ENCODE measurements at regions not wholly inside any gene's neighbourhood (a gene's known extent, or its start where the extent isn't known, plus 50 kb on each side); places are given as distances from the start of the nearest gene placed in this dataset.

DNA sequence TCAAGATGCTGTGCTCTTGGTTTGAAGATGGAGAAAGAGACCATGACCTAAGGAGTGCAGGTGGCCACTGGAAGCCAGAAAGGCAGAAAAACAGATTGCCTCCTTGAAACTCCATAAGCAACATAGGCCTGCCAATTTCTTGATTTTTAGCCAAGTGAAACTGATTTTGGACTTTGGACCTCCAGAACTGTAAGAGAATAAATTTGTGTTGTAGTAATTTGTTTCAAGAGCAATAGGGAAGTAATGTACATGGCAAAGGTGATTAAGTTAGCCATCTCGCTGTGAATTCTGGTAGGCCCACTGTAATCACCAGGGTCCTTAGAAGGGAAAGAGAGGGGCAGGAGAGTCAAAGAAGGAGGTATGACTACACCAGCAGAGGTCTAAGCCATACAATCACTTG lies 238.8 kb downstream of the CNTN3 start:
- TF ChIP-seq NFIC (IDR thresholded peaks at IDR 0.05) = no peak
- TF ChIP-seq CEBPB (IDR thresholded peaks at IDR 0.05) = no peak
- no peak for TF ChIP-seq RAD21 (IDR thresholded peaks at IDR 0.05; ENCODE audit: low read depth)
- TF ChIP-seq EP300 (IDR thresholded peaks at IDR 0.05; ENCODE audit: borderline replicate concordance) = no peak
- no peak for TF ChIP-seq TEAD4 (IDR thresholded peaks at IDR 0.05)

DNA sequence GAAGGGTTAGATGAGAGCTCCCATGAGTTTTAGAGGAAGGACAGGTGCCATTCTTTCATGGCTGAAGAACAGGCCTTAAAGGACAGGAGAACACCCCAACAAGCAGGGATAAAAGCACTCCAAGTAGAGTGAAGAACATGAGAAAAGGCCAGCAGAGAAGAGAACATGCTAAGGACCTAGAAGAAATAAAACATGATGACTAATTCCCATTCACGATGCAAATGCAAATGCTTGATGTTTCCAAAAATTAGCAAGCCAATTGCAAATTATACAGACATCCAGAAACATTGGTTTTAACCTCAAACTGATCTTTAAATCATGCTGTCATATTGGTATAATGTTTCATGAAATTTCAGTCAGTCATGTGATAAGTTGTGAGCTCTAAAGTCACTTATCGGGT lies 241.7 kb downstream of the CNTN3 start:
- TF ChIP-seq TEAD4 (IDR thresholded peaks at IDR 0.05) (no peak), EGR1 (IDR thresholded peaks at IDR 0.05) (no peak), EP300 (IDR thresholded peaks at IDR 0.05; ENCODE audit: borderline replicate concordance) (no peak)
- TF ChIP-seq, protein P1, sequence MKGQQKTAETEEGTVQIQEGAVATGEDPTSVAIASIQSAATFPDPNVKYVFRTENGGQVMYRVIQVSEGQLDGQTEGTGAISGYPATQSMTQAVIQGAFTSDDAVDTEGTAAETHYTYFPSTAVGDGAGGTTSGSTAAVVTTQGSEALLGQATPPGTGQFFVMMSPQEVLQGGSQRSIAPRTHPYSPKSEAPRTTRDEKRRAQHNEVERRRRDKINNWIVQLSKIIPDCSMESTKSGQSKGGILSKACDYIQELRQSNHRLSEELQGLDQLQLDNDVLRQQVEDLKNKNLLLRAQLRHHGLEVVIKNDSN (IDR thresholded peaks at IDR 0.05) = no peak
- TF ChIP-seq, protein P2, sequence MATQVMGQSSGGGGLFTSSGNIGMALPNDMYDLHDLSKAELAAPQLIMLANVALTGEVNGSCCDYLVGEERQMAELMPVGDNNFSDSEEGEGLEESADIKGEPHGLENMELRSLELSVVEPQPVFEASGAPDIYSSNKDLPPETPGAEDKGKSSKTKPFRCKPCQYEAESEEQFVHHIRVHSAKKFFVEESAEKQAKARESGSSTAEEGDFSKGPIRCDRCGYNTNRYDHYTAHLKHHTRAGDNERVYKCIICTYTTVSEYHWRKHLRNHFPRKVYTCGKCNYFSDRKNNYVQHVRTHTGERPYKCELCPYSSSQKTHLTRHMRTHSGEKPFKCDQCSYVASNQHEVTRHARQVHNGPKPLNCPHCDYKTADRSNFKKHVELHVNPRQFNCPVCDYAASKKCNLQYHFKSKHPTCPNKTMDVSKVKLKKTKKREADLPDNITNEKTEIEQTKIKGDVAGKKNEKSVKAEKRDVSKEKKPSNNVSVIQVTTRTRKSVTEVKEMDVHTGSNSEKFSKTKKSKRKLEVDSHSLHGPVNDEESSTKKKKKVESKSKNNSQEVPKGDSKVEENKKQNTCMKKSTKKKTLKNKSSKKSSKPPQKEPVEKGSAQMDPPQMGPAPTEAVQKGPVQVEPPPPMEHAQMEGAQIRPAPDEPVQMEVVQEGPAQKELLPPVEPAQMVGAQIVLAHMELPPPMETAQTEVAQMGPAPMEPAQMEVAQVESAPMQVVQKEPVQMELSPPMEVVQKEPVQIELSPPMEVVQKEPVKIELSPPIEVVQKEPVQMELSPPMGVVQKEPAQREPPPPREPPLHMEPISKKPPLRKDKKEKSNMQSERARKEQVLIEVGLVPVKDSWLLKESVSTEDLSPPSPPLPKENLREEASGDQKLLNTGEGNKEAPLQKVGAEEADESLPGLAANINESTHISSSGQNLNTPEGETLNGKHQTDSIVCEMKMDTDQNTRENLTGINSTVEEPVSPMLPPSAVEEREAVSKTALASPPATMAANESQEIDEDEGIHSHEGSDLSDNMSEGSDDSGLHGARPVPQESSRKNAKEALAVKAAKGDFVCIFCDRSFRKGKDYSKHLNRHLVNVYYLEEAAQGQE (IDR thresholded peaks at IDR 0.05; ENCODE audit: low read depth) = no peak

DNA sequence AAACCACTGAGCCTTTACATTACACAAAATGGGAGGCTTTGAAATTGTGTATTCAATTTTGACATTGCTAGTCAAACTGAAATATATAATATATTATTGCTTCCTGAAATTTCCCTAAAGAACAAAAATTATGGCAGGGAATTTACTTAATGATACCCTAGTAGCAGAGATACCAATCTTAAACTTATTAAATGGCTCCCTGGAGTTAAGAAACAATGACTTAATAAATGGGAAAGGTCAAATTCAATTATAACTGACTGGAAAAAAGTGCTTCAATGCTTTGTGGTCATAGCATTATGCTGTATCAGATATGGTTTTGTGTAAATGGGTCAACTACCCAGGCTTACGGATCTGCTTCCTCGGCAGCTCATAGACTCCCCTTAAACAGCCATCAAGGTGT lies 244.1 kb downstream of the CNTN3 start:
- TF ChIP-seq TAF1 (IDR thresholded peaks at IDR 0.05; ENCODE audit: low read depth) = no peak
- no peak for TF ChIP-seq CEBPB (IDR thresholded peaks at IDR 0.05)
- TF ChIP-seq TEAD4 (IDR thresholded peaks at IDR 0.05) = no peak
- TF ChIP-seq CREB1 (IDR thresholded peaks at IDR 0.05; ENCODE audit: low read depth) = no peak
- TF ChIP-seq TCF12 (IDR thresholded peaks at IDR 0.05; ENCODE audit: low read depth) = no peak
- no peak for TF ChIP-seq YY1 (IDR thresholded peaks at IDR 0.05; ENCODE audit: low read depth)
- TF ChIP-seq, protein P3, sequence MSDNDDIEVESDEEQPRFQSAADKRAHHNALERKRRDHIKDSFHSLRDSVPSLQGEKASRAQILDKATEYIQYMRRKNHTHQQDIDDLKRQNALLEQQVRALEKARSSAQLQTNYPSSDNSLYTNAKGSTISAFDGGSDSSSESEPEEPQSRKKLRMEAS (IDR thresholded peaks at IDR 0.05) = no peak
- no peak for TF ChIP-seq EP300 (IDR thresholded peaks at IDR 0.05; ENCODE audit: borderline replicate concordance)

DNA sequence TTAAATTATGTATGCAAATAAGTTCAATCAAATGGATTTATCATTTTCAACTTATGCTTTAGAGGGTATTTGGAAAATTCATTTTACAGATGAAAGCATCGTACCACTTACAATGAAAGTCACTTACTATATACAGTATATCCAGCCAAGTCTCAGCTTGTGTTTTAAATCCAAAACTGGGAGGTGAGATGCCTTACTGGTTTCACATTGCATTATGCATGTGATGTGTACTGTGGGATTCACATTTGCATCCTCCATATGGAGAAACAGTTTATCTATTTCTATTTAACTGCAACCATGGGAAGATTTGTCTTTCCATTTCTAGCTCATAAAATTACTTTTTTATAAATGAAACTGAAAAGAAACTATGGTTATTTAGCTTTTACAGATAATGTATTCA lies 248.1 kb downstream of the CNTN3 start:
- TF ChIP-seq NFIC (IDR thresholded peaks at IDR 0.05) (no peak), TEAD4 (IDR thresholded peaks at IDR 0.05) (no peak), CREB1 (IDR thresholded peaks at IDR 0.05; ENCODE audit: low read depth) (no peak), ZBTB7A (IDR thresholded peaks at IDR 0.05; ENCODE audit: low read depth) (no peak), TAF1 (IDR thresholded peaks at IDR 0.05; ENCODE audit: low read depth) (no peak)
- TF ChIP-seq, protein P1 (IDR thresholded peaks at IDR 0.05) = no peak

DNA sequence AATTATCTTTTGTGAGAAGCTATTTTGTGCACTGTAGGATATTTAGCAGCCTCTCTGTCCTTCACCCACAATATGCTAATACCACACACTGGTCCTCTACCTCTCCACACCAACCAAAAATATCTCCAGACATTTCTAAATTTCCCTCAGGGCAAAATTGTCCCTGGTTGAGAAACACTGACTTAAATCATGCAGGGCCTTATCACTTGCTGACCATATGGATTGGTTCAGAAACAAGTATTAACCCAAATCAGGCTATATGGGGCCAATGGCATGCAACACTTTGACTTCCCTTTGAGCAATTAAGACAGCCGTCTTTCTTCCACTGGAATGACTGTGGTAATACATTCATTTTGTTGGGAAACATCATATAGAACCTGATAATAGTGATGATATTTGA lies 251.1 kb downstream of the CNTN3 start:
- TF ChIP-seq EGR1 (IDR thresholded peaks at IDR 0.05) (no peak), ZBTB7A (IDR thresholded peaks at IDR 0.05; ENCODE audit: low read depth) (no peak), RAD21 (IDR thresholded peaks at IDR 0.05; ENCODE audit: low read depth) (no peak), FOXM1 (IDR thresholded peaks at IDR 0.05; ENCODE audit: borderline replicate concordance, low read depth) (no peak), TAF1 (IDR thresholded peaks at IDR 0.05; ENCODE audit: low read depth) (no peak), EP300 (IDR thresholded peaks at IDR 0.05; ENCODE audit: borderline replicate concordance) (no peak), YY1 (IDR thresholded peaks at IDR 0.05; ENCODE audit: low read depth) (no peak), NFIC (IDR thresholded peaks at IDR 0.05) (no peak), CREB1 (IDR thresholded peaks at IDR 0.05; ENCODE audit: low read depth) (no peak), TEAD4 (IDR thresholded peaks at IDR 0.05) (no peak)
- TF ChIP-seq, protein P3 (IDR thresholded peaks at IDR 0.05) = no peak
- TF ChIP-seq, protein P1 (IDR thresholded peaks at IDR 0.05) = no peak

DNA sequence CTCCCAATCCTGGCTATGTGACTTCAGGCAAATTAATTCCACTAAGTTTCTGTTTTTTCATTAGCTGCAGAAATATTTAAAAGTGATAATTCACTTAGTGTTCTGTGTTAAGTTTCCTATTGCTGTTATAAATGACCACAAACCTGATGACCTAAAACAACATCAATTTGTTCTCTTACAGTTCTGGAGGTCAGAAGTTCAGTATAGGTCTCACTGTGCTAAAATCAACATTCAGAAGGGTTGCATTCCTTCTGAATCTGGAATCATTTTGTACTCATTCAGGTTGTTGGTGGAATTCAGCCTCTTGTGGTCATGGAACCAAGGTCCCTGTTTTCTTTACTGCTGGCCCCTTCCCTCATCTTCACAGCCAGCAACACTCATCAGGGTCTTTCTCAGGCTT lies 254.1 kb downstream of the CNTN3 start:
- TF ChIP-seq TEAD4 (IDR thresholded peaks at IDR 0.05) = no peak
- TF ChIP-seq ZBTB7A (IDR thresholded peaks at IDR 0.05; ENCODE audit: low read depth) = no peak

DNA sequence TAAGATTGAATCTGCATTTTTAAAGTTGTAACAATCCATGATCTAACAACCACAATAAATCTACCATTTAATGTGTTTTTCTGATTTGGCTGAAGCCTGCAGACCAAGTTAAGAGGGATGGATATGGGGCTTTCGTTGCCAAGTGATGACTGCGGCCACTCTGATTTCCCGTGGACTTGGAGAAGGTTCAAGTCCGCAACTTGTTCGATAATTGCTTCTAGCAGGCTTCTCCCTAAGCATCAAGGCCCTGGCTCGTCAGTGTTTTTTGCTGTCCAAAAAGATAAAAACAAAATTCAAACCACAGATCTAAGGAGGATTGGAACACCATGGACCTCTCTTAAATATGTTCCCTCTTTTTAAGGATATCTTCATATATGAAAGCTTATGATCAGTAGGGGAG lies 256.6 kb downstream of the CNTN3 start:
- TF ChIP-seq EGR1 (IDR thresholded peaks at IDR 0.05) (no peak), CEBPB (IDR thresholded peaks at IDR 0.05) (no peak), TAF1 (IDR thresholded peaks at IDR 0.05; ENCODE audit: low read depth) (no peak), TCF12 (IDR thresholded peaks at IDR 0.05; ENCODE audit: low read depth) (no peak), ZBTB7A (IDR thresholded peaks at IDR 0.05; ENCODE audit: low read depth) (no peak), YY1 (IDR thresholded peaks at IDR 0.05; ENCODE audit: low read depth) (no peak), EP300 (IDR thresholded peaks at IDR 0.05; ENCODE audit: borderline replicate concordance) (no peak), FOXM1 (IDR thresholded peaks at IDR 0.05; ENCODE audit: borderline replicate concordance, low read depth) (no peak), NFIC (IDR thresholded peaks at IDR 0.05) (no peak), CREB1 (IDR thresholded peaks at IDR 0.05; ENCODE audit: low read depth) (no peak), TEAD4 (IDR thresholded peaks at IDR 0.05) (no peak), RAD21 (IDR thresholded peaks at IDR 0.05; ENCODE audit: low read depth) (no peak)
- TF ChIP-seq, protein P2 (IDR thresholded peaks at IDR 0.05; ENCODE audit: low read depth) = no peak
- TF ChIP-seq, protein P3 (IDR thresholded peaks at IDR 0.05) = no peak
- TF ChIP-seq, protein P1 (IDR thresholded peaks at IDR 0.05) = no peak

Measured in Ishikawa (cell line).